ENCODE measurements at regions not wholly inside any gene's neighbourhood (a gene's known extent, or its start where the extent isn't known, plus 50 kb on each side); places are given as distances from the start of the nearest gene placed in this dataset.
"Not testable (repeated sequence)": the region's sequence is repeated elsewhere in the genome, so short reads cannot be mapped to it uniquely, and the experiment has no call there.

DNA sequence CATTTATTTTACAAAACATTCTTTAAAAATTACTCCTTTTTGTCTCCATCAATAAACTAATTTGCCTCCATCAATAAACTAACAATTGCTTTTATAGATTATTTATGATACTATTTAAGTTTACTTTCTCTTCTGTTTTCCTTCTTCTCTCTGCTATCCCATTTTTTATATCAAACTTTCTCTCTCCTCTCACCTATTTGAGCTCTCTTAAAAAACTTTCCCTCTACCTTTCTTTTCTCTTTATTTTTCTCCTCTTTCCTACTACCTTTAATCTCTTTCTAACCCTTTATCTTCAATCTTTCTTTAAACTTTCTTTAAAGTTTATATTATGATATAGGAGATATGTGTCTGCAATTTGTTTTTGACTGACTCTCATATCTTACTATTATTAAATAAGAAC, 566.4 kb downstream of the DACH1 start:
- DNase-seq (ENCODE audit: low read depth), result no peak

DNA sequence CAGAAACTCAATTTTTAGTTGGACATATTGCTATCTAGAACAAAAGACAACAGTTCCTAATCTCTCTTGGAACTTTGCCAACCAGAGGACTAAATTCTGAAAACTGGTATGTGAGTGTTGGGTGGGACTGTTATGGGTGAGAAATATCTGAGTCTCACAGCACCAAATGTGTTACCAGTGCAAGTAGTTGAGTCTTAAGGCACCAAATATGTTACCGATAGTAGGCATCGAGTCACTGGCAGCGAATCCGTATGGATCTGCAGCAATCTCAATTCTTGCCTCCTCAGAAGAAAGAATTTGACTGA, 575.2 kb downstream of the DACH1 start:
- DNase-seq (ENCODE audit: low read depth), result no peak

DNA sequence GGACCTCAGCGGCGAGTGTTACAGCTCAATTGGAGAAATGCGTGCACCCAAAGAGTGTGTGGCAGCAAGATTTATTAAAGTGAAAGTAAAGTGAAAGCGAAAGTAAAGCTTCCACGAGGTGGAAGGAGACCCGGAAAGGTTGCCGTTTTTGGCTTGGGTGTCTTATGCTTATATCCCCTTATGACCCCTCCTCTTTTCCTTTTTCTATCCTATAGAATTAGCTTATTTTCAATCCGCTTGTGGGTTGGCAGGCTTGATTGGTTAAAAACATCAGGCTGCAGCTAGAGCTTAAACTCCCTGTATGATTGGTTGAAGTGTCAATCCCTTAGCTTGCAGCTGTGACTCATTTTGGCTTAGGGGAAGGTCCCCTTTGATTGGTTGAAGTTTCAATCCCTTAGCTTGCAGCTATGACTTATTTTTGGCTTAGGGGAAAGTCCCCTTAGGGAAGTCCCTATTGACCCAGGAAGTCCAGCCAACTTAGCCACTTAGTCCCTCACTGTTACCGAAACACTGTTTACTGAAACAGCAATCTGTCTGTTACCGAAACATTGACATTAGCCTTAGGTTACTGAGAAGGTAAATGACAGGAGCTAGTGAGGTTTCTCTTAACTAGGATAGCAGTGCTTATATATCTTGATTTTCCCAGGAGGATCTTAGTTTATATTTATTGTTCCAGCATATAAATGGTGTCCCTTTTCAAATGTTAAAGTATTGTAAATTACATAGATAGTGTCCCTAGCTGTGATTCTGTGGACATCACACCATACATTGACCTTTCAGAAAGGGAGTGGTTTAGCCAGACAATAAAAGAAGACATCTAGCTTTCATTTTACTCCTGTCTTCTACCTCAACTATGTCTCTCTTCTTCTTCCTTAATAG, 575.8 kb downstream of the DACH1 start:
- no peak for DNase-seq (ENCODE audit: low read depth)

DNA sequence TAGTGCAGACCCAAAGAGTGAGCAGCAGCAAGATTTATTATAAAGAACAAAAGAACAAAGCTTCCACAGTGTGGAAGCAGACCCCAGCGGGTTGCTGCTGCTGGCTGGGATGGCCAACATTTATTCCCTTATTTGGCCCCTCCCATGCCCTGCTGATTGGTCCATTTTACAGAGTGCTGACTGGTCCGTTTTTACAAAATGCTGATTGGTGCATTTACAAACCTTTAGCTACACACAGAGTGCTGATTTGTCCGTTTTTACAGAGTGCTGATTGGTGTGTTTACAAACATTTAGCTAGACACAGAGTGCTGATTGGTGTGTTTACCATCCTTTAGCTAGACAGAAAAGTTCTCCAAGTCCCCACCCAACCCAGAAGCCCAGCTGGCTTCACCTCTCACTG, 577.0 kb downstream of the DACH1 start:
- DNase-seq (ENCODE audit: low read depth), result not testable (repeated sequence)

DNA sequence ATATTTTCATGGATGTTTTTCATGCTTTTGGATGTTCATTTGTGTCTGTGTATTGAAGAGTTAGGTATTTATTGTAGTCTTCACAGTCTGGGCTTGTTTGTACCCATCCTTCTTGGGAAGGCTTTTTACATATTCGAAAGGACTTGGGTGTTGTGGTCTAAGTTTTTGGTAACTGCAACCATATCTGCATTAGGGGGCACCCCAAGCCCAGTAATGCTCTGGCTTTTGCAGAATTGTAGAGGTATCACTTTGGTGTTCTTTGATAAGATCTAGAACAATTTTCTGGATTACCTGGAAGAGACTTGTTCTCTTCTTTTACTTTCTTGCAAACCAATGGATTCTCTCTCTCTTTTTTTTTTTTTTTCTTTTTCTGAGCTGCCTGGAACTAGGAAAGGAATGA, 581.3 kb downstream of the DACH1 start:
- DNase-seq (ENCODE audit: low read depth), result no peak

DNA sequence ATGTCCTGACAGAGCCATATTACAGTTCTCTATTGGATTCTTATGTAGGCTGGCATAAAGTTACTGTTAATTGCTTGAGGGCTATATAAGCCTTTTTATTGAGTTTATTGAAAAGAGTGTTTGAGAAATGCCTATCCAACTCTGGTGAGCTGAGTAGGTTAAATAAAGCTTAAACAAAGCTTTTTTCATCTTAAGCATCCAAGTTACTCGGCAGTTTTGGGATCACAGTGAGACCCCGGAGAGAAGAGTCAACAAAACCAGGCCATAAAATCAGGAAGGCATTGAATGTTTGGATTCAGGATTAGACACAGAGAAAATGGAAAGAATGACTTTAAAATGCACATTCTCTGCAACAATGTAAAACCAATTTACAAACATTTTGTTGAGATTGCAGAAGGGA, 588.5 kb downstream of the DACH1 start:
- DNase-seq (ENCODE audit: low read depth), result no peak

DNA sequence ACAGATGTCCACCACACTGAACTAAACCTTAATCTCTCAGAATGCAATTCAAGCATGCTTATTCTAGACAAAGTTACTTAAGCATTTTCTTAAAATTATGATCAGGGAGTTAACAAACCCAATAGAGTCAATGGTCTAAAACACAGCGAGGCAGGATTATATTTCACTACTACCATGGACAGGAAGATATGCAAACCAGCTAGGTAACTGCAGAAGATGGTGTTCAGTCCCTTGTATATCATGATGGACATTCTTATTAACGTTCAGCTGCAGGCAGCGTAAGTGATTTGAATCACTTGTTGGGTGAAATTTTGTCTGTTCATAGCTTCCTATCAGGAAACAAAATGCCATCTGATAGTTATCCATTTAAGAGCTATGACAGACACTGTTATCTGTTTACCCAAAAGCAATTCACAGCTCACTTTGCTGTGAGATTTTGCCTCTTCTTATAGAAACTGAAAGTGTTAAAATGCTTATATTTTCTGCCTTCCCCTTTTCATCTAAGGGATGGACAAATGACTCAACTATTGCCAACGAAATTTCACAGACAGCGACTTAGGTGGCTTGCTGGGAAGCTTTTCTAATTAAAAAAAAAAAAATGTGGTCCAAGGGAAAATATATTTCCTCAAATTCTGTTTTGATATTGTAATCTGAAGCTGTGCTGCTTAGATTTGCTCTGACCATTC, 591.9 kb downstream of the DACH1 start:
- no peak for DNase-seq (ENCODE audit: low read depth)

DNA sequence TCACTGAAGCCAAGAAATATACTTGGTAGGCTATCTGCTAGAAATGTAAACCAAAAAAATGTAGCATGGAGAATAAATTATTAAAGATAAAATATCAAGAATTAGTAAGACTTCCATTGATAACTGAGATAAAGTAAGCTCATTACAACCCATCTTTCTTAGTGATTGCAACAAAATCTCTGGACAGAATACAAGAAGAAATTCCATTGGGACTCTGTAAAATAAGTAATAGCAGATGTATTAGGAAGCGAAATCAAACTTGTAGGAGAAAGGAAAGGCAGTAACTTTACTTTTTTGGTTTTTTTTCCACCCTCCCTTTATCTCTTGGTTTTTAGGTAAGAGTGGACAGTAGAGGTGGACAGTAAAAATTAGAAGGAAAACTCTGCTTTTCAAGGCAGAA, 605.7 kb downstream of the DACH1 start:
- no peak for DNase-seq (ENCODE audit: low read depth)

DNA sequence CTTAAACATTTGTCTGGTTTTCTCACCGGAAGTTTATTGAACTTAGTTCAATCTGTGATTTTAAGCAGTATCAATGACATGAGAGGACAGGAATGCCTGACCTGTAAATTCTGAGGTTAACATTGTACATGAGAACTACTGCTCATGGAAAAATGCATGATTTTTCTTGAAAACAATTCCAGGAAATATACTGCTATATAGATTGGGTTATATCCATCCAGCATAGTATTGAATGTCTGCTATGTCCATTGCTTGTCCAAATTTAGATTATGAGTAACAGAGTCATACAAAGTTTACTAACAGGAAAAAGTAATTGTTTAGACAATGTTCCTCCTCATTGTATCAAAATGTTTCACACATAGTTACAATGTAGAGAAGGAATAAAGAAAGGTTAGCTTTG, 606.8 kb downstream of the DACH1 start:
- DNase-seq (ENCODE audit: low read depth), result no peak

DNA sequence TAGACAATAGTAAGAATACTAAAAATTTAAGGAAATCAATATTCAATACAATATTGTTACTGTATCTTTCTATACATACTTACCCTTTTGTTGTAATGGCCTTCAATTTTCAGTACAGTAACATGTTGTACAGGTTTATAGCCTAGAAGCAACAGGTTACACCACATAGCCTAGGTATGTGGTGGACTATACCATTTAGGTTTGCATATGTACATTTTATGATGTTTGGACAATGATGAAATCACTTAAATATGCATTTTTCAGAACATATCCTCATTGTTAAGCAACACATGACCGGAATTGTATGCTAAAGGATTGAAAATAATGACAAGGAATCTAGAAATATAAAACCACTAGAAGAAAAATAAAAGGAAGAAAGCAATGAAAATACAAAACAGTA, 611.4 kb downstream of the DACH1 start:
- DNase-seq (ENCODE audit: low read depth), result no peak

DNA sequence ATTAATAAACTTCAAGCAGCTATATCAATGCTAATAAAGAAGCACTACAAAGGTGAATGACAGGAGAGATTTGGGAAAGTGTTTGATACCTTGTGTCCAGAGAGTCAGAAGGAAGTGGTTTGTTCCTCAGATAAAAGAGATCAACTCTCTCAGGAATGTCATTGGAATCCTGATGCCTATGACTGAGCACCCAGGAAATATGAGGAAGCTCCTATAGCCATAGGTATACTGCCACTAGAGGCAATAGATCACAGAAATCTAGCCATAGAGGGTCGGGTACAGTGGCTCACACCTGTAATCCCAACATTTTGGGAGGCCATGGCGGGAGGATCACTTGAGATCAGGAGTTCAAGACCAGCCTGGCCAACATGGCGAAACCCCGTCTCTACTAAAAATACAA, 612.6 kb downstream of the DACH1 start:
- no peak for DNase-seq (ENCODE audit: low read depth)

DNA sequence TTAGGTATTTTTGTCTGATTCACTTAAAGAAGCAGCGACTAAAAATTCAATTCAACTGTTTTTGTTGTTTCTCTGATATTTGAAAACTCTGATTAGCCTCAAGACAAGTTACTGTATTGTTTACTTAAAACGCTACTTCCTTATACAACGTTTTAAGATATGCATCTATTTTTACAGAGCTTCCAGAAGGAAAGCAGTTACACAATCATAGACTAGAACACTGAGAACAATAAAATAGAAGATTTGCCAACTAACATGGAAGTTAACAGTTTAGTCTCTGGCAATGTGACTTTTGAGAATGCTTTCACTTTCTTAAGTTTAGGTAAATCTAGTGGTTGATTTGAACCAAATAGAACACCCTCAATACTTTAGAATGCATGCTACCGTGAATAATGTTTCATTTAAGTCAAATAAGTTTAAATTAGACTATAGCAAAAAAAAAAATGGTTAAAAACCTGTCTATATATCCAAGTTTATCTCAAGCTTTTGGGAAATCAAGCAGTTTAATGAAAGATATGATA, 614.8 kb downstream of the DACH1 start:
- no peak for DNase-seq (ENCODE audit: low read depth)

DNA sequence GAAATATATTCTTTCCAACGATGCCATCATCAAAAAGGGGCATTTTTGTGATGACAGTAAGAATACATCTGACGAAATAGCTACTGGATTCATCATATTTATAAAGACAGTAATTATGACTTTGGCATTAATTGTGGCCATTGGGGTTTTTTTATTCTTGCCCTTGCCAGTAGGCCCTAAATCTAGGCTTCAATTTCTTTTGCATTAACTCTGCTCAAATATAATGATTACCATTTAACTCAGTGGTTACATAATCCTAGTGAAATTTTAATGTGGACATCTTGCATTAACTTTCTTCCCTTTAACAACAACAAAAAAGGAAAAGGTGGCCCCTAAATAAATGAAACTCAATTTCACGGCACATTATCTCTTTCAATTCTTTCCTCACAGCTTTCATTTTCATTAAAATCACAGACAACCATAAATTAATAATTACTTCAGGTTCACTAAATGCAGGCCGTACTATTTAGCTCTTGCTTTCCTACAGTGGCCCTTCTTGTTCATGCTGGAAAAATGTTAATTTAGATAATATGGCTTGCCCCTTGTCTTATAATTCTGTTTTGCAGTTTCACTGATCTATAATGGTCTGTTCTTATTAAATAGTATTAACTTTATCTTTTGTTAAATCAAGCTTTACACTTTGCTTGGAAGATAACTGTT, 615.6 kb downstream of the DACH1 start:
- no peak for DNase-seq (ENCODE audit: low read depth)

DNA sequence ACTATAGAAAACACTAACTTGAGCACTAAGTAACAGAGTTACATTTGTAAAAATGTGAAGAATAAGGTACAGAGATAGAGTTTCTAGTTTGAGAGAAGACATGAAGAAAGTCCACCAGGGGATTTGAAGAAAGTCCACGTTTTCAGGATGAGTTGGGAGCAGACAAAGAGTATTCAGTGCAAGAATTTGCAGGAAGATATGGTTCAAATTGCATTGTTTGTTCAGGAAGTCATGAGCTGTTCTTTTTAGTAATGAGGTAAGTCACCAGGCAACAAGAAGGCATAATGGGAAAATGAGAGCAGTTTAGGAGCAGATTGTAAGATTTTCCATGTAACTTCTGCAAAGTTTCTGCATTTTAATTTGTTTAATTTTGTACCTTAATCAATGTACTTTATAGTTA, 618.0 kb downstream of the DACH1 start:
- DNase-seq (ENCODE audit: low read depth), result no peak

DNA sequence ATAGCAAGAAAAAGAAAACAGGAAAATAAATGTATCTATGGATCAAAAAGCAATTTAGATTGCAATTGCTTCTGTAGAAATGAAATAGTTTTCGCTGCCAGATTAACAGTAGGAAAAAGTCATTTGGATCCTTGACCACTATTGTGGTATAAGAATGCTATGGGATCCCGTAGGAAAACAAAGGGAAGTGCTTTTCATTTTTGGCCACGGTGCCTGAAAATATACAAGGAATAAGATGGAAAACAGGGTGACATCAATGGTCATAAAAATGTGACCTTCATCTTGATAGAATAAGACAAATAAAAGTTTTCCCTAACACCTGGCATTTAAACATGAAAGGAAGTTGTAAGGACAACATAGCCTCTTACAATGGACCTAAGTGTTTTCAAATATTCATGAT, 622.8 kb downstream of the DACH1 start:
- DNase-seq (ENCODE audit: low read depth), result no peak

DNA sequence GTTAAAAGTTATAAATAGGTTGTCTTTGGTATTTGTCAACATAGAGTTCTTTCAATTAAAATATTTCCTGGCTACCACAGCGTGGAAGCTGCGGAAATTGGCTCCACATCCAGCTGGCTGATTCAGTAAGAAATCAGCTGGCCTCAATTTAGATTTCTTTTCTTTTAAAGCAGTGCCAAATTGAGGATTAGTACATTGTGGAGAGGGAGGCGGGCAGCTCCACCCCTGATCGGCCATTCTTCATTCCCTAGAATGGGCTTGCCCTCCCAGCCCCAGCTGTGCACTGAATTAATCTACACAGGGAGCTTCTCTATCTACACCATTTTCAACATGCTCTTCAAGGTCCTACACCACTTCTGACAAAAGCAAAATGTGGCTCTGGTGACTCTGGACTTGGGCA, 624.8 kb downstream of the DACH1 start:
- no peak for DNase-seq (ENCODE audit: low read depth)

DNA sequence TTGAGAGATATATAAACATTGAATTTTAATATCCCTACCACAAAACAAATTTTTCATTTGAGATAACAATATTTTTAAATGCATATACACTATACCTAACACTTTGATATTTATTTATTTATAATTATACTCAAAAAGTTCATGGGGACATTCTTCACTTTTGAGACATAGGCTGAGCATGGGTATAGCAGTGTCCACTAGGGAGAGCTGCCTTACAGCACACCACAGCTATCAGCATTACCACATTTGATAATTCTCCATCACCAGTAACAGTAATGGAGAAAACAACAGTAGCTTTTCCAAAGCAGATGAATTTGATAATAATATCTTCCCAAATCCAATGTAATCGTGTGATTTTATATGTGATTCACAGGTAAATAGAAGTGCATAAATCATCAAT, 626.1 kb downstream of the DACH1 start:
- DNase-seq (ENCODE audit: low read depth), result peak; percentile 15

DNA sequence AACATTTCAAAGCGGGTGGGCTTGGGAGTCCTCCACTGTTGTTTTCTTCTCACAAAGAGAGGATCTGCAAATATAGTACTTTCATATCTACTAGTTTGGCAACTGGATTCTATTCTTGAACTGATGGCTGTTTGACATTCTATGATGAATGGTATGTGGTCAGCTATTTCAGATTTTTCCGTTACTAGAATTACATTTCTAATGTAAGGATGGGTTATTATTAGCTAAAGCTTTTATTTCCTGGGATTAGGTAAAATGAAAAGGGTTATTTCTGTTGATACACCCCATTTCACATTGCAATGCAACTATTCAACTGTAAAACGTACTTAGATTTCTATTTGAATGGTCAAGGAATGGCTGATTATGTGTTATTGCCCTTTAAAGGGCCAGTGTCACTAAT, 629.7 kb downstream of the DACH1 start:
- DNase-seq (ENCODE audit: low read depth), result no peak

DNA sequence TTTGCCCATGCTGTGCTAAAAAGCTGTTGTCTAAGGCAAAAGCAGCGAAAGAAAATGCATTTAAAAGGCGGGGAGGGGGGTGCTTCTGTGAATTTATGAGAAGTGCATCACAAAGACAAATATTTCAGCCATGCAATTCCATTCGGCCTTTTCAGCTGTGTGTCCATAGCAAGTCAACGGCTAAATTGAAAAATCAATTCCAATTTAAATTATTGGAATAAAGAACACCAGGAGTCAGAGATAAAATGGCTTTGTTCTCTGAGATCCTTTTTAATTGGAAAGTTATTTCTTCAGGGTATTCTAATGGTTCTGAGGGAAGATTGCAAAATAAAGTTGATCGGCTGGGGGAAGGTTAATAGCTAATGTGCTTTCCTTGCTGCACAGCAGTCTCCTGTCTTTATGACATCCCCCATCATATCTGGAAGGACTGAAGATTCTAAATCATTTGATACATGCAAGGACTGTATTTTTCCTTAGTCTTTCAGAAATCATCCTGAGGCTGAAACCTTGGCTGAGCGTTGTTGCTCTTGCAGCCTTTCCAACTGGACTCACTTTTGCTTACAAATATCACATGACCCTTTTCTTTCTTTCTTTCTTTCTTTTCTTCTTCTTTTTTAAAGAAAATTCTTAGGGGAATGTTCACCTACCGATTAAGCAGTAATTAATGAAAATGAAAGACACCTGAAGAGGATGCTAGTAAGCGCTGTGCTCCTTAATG, 647.1 kb downstream of the DACH1 start:
- DNase-seq (ENCODE audit: low read depth), result no peak

DNA sequence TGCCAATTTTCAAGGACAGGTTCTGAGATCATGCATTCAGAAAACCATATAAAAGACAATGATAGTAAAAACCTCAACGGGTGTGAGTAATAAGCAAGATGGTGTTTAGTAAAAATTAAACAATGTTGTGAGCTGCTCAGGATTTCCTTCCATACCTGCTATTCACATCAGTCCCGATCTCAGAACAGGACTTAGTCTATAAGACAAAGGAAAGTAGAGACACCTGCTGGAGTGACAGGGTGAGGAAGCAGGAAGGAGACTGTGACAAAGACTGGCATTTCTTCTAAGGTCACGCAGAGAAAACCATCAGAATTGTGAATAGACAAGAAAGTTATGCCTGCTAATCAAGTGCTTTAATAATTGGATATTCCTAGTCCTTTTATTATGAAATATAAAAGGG, 648.0 kb downstream of the DACH1 start:
- no peak for DNase-seq (ENCODE audit: low read depth)

DNA sequence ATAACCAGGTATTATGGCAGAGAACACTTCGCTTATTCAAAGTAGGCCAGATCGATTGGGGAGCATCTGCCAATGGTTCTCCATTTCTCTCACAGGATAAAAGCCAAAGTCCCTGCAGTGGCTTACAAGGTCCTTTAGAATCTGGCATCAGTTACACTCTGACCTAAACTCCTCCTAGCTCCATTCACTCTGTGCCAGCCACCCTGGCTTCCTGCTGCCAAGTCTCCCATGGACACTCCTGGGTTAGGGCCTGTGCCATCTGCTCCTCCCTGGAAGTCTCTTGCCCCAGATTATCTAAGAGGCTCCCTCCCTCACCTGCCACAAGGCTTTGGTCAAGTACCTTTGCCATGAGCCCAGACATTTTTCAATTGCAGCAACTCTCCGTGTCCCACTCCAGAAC, 649.2 kb downstream of the DACH1 start:
- DNase-seq (ENCODE audit: low read depth), result no peak

DNA sequence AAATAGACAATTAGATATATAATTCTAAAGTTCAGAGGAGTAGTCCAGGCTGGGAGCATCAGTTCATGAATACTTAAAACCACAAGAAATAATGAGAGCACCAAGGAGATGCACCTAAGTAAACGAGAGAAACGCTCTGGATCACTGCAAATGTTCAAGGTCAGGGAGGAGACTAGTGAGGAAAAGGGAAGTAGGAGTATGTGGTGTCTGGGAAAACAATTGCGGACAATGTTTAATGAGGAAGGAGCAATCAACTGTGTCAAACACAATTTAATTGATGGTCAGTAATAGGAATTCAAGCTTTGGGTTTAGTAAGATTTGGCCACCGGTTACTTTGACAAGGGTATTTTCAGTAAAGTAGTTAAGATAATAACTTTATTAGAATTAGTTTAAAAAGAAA, 652.2 kb downstream of the DACH1 start:
- DNase-seq (ENCODE audit: low read depth), result no peak

DNA sequence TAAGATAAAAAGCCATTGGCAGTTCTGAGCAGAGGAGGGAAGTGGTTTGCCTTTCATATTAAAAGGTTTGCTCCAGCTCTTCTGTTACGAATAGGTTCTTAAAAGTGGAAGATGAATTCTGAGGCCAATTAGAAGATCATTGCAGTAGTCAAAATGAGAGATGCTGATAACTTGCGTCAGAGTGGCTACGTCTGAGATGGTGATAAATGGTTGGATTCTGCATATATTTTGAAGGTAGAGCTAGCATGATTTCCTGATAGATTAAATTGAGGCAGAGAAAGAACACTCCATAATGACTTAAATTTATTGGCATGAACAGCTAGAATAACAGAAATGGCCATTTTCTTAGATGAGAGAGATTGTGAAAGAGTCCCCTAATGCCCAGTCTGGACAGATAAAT, 652.6 kb downstream of the DACH1 start:
- no peak for DNase-seq (ENCODE audit: low read depth)
